HS-5 (cell line): ENCODE measurements at regions not wholly inside any gene's neighbourhood (a gene's known extent, or its start where the extent isn't known, plus 50 kb on each side); places are given as distances from the start of the nearest gene placed in this dataset.
"Not testable (repeated sequence)": the region's sequence is repeated elsewhere in the genome, so short reads cannot be mapped to it uniquely, and the experiment has no call there.

ENCODE experiments used
- DNase-seq: peaks from one replicate; pipeline ENCODE4 v3.0.0-alpha.2; 2012; ENCODE audit warnings: low read depth

DNA sequence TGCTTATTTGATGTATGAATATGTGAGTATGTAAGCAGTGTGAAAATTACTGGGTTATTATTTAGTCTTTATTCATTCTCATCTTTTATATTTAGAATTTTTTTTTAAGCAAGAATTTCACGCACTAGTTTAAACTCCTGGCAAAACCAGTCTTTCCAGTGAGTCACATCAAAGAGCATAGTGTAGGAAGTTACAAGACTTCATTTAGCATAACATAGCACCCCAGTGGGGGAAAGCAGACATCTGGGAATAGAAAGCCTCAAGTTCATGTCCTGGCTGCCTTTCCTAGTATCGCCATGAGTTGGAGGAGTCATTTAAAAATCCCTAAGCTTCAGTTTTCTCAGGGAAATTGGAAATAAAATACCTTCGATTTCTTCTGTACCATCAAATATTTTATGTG, 408.3 kb downstream of the NUP35 start:
- DNase-seq = no peak

DNA sequence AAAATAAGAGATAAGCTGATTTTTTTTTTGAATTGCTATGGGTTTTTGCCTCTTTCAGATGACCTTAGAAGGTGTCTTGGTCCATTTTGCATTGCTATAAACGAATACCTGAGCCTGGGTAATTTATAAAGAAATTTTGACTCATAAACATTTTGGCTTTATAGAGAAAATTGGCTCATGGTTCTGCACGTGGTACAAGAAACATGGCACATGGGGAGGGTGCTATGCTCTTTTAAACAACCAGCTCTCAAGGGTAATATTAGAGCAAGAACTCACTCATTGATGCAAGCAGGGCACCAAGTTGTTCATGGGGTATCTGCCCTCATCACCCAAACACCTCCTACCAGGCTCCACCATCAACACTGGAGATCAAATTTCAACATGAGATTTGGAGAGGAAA, 408.8 kb downstream of the NUP35 start:
- no peak for DNase-seq

DNA sequence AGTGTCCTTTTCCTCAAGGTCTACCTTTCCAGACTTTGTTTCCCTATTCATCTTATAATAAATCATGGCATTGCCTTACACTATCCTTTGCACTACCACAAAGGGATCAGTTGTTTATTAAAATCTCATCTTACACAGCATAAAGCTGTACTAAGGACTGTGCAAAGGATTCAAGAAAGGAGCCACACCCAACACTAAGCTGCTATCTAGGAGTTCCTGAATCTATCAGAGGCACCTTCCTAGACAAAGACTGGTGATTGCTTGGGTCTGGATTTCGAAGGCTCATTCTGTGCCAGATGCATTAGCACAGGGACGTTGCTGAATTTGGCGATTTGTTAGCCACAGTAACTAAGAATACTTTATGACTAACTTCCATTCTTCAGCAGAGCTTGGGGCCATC, 412.0 kb downstream of the NUP35 start:
- DNase-seq = no peak

DNA sequence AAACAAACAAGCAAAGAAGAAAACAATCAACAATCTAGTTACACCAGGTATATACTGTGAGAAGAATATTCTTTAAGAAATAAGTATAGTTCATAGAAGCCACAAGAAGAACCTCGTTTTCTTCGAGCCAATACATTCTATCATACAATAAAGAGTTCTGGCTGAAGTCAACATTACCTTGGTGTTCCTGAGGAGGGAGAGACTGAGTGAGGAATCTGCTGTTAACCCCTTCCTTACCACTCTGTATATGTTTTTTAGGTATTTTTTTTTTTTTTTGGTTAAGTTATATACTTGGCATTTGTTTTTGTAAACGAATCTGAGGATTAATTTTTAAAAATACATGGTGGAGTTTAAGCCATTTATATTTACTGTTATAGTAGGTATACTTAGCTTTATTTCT, 412.5 kb downstream of the NUP35 start:
- DNase-seq = no peak

DNA sequence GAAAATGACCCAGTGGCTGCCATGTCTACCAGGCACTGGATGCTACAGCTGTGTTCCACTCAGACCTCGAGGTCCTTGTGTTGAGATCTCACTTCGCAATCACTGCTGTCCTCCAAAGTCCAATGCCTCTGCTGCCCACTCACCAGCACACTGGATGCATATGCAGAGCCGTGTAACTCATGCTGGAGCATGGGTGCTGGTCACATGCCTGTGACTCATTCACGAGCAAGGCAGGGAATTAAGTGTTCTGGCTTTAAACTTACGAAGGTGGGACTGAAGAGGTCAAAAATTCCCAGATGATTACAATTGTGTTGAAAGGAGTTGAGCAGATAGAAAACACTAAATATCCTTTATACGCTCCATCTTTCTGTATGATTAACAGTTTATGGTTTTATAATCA, 417.5 kb downstream of the NUP35 start:
- DNase-seq = peak; percentile 20

DNA sequence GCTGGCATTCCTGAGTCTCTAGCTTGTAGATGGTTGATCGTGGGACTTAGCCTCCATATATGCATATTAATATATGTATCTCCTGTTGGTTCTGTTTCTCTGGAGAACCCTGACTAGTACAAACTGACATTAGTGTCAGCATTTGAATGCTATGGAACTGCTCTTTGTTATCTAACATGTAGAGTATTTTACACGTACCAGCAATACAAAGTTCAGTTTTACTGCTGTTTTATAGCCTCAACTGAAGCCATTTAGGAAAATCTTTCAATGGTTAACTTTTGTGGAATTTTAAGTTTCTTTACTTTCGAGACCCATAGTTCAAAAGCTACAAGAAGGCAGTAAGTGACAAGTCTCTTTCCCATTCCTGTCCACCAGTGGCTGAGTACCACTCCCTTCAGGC, 418.4 kb downstream of the NUP35 start:
- DNase-seq = no peak

DNA sequence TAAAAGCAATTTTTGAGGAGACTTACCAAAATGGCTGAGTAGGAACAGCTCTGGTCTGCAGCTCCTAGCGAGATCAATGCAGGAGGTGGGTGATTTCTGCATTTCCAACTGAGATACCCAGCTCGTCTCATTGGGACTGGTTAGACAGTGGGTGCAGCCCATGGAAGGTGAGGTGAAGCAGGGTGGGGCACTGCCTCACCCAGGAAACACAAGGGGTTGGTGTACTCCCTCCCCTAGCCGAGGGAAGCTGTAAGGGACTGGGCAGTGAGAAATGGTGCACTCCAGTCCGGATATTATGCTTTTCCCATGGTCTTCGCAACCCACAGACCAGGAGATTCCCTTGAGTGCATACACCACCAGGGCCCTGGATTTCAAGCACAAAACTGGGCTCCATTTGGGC, 419.0 kb downstream of the NUP35 start:
- DNase-seq = no peak

DNA sequence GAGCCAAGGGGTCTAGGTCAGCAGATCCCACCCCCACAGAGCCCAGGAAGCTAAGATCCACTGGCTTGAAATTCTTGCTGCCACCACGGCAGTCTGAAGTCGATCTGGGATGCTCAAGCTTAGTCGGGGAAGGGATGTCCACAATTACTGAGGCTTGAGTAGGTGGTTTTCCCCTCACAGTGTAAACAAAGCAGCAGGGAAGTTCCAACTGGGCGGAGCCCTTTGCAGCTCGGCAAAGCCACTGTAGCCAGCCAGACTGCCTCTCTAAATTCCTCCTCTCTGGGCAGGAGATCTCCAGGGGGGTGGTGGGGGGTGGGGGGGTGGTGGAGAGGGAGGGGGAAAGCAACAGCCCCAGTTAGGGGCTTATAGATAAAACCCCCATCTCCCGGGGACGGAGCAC, 419.5 kb downstream of the NUP35 start:
- no peak for DNase-seq

DNA sequence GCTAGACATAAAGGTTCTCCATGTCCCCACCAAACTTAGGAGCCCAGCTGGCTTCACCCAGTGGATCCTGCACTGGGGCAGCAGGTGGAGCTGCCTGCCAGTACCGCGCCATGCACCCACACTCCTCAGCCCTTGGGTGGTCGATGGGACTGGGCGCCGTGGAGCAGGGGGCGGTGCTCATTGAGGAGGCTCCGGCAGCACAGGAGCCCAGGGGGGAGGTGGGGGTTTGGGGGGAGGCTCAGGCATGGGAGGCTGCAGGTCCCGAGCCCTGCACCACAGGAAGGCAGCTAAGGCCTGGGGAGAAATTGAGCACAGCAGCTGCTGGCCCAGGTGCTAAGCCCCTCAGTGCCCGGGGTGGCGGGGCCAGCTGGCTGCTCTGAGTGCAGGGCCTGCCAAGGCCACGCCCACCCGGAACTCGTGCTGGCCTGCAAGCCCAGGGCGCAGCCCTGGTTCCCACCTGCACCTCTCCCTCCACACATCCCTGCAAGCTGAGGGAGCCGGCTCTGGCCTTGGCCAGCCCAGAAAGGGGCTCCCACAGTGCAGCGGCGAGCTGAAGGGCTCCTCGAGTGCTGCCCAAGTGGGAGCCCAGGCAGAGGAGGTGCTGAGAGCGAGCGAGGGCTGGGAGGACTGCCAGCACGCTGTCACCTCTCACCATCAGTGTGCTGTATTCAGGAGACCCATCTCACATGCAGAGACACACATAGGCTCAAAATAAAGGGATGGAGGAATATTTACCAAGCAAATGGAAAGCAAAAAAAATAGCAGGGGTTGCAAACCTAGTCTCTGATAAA, 422.5 kb downstream of the NUP35 start:
- not testable (repeated sequence) for DNase-seq

DNA sequence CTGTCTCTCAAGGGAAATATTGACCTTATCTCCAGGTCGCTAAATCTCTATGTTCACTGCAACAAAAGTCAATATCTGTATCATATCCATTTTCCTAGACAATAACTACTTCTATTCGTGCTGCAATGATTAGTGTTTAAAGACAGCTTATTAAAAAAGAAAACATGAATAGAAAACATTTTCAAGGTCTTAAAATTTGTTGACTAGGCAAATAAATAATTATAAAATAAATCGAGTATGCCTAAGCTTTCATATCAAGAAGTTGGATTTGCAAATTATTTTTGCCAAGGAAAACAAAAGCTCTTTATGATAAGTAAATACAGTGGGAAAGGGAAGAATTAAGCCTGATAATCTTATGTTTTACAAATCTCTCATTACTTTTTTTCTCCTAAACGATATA, 428.5 kb downstream of the NUP35 start:
- no peak for DNase-seq

DNA sequence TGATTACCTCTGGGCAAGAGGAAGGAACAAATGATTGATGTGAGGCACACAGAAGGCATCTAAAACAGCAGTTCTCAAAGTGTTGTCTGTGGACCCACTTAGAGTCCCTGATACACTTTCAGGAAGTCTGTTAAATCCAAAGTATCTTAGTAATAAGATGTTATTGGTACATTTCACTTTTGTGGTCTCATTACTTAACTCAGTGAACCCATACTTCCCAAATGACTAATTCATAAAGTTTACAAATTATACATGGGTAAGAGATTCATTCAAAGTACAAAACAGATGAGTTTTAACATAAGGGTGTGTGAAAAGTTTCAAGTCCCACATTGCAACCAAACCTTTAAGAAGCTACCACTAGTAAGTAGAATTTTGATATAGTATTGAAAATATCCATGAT, 440.5 kb downstream of the NUP35 start:
- DNase-seq = peak; percentile 54

DNA sequence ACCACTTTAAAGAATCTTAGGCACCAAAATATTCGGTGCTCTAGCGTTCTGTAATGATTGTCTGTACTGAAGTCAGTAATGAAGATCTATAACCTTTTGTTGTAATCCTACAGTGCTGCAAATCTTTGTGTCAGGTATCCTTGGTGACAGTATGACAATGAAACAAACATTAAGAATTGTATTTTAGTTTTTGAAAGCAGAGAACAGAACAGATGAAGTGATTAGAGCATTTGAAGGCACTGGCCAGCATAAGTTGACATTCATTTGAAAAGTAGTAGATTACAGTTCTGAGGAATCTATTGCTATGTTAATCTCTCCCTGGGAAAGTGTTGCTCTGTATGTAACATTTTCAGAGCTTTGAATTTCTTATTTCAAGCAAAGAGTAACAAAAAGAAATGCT, 451.2 kb downstream of the NUP35 start:
- no peak for DNase-seq

DNA sequence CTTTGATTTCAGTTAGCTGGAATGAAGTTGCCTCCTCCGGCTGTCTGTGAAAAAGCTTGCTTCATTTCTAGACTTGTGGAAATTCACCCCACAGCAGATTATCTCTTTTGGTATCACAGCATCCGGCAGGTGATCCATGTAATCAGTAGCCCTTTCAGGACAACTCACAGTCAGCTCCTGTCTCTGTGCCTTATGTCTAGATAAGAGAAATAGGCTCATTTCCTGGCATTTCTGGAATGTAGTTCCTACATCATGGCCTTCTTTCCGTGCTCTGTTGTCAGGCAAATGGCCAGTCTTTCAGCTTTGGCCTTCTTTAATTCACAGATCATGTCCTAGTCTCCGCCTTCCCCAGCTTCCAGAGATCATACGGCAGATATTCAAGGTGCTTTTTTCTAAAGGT, 455.4 kb downstream of the NUP35 start:
- no peak for DNase-seq

DNA sequence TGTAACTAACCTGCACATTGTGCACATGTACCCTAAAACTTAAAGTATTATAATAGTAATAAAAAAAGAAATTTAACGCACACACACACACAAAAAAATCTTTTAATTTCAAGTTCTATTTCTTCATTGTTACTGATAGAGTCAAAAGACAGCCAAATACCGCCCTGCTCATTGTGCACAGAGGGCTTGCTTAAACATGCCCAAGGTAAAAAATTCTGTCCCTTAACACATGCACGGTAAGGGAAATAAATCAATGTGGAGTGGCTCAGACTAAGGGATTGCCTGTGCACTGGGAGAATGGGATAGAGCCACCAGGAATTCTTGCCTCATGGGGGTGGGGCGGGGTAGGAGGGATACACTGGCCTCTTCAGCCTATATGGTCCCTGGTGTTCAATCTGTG, 468.0 kb downstream of the NUP35 start:
- no peak for DNase-seq

DNA sequence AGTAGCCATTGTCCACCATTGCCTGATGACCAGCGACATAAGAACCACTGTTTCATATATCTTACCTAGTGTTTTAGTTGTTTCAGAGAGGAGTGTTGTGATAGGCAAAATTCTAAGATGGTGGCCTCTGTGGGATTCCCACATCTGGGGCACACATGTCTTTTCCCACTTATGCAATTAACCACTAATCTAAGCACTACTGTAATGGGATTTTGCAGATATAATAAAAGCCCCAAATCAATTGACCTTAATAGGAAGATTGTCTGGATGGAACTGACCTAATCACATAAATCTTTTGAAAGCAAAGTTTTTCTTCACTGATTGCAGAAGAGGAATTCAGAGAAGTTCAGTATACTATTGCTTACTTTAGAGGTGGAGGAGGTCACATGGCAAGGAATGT, 469.9 kb downstream of the NUP35 start:
- DNase-seq = no peak

DNA sequence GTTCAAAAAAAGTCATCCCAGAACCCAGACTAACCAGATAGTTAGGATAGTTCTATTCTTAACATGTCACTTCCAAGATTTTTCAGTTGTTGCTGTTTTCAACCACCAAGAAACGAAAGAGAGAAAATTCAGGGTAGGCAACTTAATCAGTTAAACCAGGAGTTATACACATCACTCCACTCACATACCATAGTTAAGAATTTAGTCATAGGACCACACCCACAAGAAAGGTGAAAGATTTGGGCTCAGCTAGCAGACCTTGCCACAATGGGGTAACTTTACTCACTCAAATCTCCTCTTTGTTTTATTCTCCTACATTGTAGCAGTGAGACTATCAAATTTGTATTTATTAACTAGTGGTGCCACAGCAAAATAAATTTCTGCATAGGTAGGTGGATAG, 473.6 kb downstream of the NUP35 start:
- DNase-seq = no peak

DNA sequence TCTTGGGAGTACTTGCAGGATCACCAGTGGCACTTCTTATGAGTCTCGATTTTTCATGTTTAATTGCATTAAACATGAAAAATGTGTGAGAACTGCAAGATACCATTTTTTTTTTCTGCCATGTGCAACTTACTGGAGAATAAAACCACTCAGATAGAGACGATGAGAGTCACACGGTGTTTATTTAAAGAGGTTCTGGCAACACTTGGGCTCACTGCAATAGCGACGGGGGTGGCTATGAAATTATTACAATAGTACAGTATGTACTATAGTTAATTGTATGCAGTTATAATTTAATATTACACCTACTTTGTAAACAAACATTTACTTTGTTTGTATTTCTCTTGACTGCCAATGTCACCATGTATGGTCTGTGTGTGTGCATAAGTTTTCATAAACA, 479.8 kb downstream of the NUP35 start:
- DNase-seq = no peak

DNA sequence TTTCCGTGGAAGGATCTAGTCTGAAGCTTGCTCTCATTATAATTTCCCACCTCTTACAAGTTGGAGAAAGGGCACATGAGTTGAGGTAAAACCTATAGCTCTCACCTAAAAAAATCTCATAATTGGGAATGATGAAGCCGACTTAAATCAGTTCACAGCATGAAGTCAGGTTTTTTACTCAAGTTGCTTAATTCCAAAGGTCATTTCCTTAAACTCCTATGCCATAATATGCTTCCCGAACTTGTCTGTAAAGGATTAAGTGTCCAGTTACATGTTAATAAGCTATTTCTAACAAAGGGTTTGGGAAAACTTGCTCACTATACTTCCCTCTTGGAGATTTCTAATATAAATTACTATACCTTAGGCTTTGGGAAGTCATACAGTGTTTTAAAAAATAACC, 481.2 kb downstream of the NUP35 start:
- no peak for DNase-seq

DNA sequence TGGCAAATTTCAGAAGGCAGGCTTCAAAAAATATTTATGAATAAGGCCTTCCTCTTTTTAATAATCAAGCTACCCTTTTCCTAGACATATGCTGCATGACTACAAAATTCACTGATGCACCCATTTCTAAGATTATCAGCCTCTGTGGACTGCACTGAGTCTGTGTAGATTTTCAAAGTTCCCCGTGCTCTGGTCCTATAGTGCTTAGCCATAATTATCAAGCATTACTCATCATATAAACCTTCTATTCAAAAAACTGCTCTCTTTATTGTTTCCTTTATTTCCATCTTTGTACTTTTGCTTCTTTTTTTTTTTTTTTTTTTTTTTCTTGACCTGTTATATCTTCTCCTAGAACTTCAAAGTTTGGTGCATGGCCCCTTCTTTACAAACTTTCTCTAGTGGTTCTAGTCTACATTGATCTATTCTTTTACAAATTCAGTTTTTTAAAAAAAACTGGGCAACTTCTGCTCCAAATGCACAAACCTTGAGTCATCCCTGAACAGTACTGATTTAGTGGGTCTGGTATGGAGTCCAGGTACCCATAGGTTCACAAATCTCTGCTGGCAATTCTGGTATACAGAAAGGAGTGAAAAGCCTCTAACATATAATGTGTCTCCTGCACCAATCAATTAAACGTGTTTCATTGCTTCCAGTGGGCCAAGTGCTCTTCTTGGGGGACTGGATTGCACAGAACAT, 481.9 kb downstream of the NUP35 start:
- no peak for DNase-seq

DNA sequence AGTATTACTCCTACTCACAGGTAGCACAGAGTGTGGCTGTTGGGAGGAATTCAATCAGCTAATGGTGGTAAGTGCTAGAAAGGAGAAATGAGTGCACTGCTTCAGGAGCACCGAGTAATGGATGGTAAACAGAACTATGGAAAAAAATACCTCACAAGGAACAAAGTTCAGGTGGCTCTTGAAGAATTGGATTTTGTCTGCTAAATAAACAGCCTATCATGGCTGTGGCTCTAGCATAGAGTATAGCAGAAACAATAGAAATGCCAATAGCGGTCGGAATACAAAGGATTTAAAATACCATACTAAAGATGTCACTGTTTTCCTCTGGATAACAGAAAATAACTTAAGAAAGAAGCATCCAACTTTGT, 482.5 kb downstream of the NUP35 start:
- DNase-seq = no peak

DNA sequence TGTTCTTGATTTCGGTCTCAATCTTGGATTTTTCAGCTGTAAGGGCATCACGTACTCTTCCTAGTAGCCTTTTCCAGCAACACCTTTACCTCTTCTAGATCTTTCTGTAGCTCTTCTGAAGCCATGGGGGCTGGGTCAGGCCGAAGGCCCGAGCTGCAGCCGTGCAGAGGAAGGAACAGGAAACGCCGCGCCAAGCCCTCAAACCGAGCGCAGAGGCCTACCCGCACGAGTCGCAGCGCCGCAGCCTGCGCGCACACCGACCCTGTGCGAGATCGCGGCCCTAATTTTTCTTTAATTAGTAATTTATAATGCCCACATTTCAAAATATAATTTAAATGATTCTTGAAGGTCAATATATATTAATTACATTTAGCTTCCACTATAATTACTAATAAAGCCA, 483.8 kb downstream of the NUP35 start:
- no peak for DNase-seq

DNA sequence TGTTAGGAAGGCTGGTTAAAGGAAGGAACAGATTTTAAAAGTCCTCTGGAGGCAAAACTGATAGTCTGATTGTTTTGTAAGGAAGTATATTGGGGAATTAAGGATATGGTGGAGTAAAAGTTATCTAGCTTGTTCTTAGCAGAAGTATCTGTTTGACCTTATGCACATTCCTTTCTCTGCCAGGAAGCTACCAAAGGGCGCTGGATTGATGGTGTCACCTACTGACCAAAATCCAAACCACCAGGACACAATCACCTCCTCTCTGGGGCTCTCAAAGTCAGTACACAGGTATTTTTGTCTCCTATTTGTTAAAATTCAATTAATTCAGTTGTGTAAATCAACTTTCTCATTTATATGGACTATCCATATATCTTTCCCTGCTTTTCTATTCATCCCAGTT, 484.5 kb downstream of the NUP35 start:
- DNase-seq = no peak

DNA sequence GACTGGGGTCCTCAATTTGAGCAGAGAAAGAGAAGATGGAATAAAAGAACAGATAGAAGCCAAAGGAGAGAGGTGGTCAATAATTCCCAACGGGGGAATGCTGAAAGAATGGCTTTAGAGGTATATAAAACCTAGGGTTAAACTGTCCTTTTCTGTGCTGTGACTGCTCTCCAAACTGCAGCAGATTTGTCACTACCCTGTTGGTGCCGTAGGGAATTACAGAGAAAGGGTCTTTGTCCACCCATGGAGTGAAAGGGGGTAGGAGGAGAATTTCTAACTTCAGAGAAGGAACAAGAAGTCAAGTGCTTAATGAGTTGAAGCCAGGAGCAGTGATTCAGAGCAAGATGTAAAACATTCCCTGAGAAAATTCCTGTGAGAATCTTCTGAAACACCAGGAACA, 486.5 kb downstream of the NUP35 start:
- DNase-seq = no peak

DNA sequence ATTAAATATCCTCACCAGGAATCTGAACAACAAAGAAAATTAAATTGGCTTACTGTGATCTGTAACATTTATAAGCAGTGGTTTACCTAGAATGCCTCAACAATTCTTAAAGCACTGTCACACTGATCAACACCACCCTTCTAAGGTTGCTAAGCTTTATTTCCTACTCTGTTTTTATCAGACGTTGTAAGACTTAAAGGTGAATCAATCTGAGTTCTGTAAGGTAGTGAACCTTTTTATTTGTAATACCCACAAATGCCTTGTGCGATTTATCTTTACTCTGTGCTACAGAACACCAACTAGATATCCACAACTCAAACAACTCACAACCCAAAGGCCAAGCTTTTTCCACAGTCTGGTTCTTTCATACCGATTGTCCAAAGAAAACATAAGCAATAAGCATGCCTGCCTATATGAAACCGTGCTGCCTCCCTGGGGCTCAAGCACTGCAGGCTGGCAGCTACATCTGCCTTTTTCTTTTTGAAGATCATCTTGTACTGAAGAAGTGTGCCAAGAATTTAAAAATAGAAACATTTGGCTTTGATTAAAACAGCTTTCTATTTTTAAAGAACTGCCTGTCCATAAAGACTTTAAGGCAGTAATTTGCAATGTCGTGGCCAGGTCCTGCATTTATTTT, 490.7 kb downstream of the NUP35 start:
- no peak for DNase-seq
